Testis (tissue), 2 donors: ENCODE measurements at regions not wholly inside any gene's neighbourhood (a gene's known extent, or its start where the extent isn't known, plus 50 kb on each side); places are given as distances from the start of the nearest gene placed in this dataset.

ENCODE experiments used
- POLR2A ChIP-seq: fragments of 450-650 bp; IDR thresholded peaks from one replicate; pipeline ENCODE4 v1.6.1; 2017; ENCODE audit warnings: antibody characterized with exemption, mild to moderate bottlenecking, moderate library complexity
- TF ChIP-seq, protein P1 (sequence below), 3 experiments: fragments of 450-650 bp in 2 of 3; fragments of 200-600 bp in 1 of 3; sonication (generic) in 1 of 3; IDR thresholded peaks; one replicate each; pipeline ENCODE4 v1.5.1; 2016 to 2019; ENCODE audit warnings: antibody characterized with exemption in 3 of 3, mild to moderate bottlenecking in 2 of 3, moderate library complexity in 1 of 3

DNA sequence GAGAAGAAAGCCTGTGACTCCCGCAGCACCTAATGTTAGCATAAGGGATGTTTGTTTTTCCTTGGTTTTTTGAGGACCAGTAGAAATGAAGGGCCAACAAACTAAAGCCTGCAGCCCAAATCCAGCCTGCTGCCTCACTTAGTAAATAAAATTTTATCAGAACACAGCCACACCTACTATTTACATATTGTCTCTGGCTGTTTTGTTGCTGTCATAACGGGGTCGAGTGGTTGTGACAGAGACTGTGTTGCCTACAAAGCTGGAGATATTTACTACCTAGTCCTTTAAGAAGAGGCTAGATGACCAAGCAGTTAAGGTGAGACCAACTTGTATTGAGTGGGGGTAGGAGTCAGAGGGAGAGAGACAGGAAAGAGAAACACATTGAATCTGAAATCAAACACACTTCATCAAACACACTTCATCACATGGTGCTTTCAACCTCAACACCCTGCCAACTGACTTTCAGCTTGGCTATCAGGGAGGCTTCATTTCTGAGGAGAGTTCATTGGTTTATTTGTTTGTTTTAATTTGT, 546.3 kb upstream of the CDH11 start:
- TF ChIP-seq POLR2A: no peak
- TF ChIP-seq, protein P1, sequence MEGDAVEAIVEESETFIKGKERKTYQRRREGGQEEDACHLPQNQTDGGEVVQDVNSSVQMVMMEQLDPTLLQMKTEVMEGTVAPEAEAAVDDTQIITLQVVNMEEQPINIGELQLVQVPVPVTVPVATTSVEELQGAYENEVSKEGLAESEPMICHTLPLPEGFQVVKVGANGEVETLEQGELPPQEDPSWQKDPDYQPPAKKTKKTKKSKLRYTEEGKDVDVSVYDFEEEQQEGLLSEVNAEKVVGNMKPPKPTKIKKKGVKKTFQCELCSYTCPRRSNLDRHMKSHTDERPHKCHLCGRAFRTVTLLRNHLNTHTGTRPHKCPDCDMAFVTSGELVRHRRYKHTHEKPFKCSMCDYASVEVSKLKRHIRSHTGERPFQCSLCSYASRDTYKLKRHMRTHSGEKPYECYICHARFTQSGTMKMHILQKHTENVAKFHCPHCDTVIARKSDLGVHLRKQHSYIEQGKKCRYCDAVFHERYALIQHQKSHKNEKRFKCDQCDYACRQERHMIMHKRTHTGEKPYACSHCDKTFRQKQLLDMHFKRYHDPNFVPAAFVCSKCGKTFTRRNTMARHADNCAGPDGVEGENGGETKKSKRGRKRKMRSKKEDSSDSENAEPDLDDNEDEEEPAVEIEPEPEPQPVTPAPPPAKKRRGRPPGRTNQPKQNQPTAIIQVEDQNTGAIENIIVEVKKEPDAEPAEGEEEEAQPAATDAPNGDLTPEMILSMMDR (IDR thresholded peaks at IDR 0.05): no peak
